ENCODE measurements at regions not wholly inside any gene's neighbourhood (a gene's known extent, or its start where the extent isn't known, plus 50 kb on each side); places are given as distances from the start of the nearest gene placed in this dataset.

DNA sequence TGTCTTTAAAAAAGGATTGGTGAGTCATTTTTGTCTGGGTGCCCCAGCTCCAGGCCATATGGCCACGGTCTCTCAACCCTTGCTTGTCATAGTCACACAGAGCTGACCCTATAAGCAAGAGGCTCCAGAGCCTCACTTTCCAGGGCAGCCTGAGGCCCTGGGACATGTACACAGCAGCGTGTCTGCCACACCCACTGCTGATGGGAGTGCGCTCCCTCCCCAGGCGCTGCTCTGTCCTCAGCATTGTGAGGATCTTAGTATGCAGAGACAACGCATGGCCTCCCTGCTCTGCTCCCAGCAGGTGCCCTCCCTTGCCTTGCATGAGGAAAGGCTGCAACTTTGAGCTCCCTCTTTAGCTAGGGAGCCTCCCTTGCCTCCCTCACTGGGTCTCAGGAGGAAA lies 80.8 kb upstream of the CRHR1 start:
- DNase-seq (ENCODE audit: low spot score): no peak
- in situ Hi-C loops (cut with MboI; ENCODE audit: low sequenced_read_pairs, unreplicated experiment): no loop called here
- TF ChIP-seq, protein P1, sequence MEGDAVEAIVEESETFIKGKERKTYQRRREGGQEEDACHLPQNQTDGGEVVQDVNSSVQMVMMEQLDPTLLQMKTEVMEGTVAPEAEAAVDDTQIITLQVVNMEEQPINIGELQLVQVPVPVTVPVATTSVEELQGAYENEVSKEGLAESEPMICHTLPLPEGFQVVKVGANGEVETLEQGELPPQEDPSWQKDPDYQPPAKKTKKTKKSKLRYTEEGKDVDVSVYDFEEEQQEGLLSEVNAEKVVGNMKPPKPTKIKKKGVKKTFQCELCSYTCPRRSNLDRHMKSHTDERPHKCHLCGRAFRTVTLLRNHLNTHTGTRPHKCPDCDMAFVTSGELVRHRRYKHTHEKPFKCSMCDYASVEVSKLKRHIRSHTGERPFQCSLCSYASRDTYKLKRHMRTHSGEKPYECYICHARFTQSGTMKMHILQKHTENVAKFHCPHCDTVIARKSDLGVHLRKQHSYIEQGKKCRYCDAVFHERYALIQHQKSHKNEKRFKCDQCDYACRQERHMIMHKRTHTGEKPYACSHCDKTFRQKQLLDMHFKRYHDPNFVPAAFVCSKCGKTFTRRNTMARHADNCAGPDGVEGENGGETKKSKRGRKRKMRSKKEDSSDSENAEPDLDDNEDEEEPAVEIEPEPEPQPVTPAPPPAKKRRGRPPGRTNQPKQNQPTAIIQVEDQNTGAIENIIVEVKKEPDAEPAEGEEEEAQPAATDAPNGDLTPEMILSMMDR (IDR thresholded peaks at IDR 0.05; ENCODE audit: borderline replicate concordance, control extremely low read depth, extremely low read depth, insufficient read depth, missing control alignments): no peak

DNA sequence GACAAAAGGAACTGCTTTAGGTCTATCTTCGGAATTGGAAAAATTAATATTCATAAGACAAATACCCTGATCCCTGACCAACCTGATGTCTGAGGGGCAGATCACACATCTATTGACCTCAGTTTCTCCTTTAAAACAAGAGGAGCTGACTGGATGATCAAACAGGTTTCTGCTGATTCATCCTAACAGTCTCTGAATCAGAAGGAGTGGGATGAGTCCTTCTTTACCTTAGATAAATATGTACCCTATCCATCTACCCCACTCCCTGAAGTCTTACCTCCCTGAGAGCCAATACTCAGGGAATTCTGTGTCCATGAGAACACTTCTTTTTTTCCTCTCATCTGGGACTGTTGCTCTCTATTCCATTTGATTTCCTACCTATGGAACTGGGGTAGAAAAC lies 80.3 kb upstream of the CRHR1 start:
- no peak for DNase-seq (ENCODE audit: low spot score)
- TF ChIP-seq, protein P1 (IDR thresholded peaks at IDR 0.05; ENCODE audit: borderline replicate concordance, control extremely low read depth, extremely low read depth, insufficient read depth, missing control alignments): no peak
- in situ Hi-C loops (cut with MboI; ENCODE audit: low sequenced_read_pairs, unreplicated experiment): no loop called here

DNA sequence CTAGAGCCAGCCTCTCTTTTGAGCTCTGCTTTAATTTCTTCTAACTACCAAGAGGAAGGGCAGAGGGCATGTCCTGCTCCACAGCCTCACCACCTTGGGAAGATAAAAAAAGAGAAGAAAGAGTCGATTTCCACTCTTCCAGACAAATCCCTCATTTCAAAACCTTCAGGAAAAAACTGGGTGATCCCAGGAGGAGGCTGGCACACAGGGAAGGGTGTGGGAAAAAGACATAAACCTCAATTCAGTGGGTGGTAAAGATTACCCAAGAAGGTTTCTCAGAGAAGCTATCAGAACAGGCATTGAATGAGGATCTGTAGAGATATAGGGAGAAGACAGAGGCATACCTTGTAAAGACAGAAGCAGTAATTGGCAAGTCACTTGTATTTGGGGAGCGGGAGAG lies 79.9 kb upstream of the CRHR1 start:
- DNase-seq (ENCODE audit: low spot score): no peak
- TF ChIP-seq, protein P1 (IDR thresholded peaks at IDR 0.05; ENCODE audit: borderline replicate concordance, control extremely low read depth, extremely low read depth, insufficient read depth, missing control alignments): no peak
- in situ Hi-C loops (cut with MboI; ENCODE audit: low sequenced_read_pairs, unreplicated experiment): no loop called here

DNA sequence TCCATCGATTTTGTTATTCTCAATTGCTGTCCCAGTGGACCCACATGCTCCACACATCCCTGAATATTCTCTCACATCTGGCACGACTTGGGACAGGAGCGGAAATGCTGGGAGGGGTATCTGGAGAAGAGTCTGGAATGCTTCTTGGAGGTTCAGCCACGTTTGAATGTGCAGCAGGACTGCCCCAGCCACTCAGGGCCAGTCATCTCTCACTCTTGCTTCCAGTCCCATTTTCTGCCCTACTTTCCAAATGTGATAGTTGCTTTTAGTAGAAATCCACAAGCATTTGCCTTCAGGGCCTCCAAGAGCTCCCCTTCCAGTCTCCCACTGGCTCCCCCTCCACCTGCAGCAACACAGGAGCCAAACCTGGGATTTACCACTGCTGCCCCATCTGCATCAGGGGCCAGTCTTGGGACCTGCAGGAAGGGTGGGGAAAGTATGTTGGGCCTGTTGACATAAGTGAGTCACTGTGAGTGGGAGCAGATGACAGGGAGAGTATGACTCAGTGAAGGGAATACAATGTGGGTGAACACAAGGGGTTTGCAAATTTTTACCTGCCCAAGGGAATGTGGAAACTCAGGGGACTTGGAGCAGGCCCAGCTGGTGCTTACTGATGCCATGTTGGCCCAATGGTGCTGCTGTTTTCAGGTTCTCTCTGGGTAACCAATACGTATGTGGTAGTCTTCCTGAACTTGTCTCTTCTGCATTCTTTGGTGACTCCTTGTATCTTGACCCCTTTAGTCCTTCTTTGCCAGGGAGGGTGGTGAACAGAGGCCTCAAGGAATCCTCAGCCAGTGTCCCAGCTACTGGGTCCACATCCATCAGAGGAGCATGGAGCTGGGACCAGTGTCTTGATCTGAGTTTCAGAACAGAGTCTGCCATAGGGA lies 78.8 kb upstream of the CRHR1 start:
- in situ Hi-C loops (cut with MboI; ENCODE audit: low sequenced_read_pairs, unreplicated experiment): no loop called here
- TF ChIP-seq, protein P1 (IDR thresholded peaks at IDR 0.05; ENCODE audit: borderline replicate concordance, control extremely low read depth, extremely low read depth, insufficient read depth, missing control alignments): no peak
- no peak for DNase-seq (ENCODE audit: low spot score)

DNA sequence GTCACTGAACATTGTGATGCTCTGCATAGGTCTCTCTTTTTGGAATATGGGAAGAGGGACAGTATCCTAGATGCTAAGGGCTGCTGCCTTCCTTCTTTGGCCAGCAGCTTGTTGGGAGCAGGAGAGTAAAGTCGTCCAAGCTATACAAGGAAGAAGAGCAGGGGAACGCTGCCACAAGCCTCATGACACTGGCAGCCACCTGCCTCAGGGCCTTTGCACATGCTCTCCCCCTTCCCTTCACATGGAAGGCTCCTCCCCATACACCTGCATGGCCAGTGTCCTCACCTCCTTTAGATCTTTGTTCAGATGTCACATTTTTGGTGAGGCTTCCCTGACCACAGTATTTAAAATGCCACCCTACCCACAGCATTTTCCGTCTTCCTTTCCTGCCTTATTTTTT lies 78.1 kb upstream of the CRHR1 start:
- TF ChIP-seq, protein P1 (IDR thresholded peaks at IDR 0.05; ENCODE audit: borderline replicate concordance, control extremely low read depth, extremely low read depth, insufficient read depth, missing control alignments): no peak
- no peak for DNase-seq (ENCODE audit: low spot score)
- in situ Hi-C loops (cut with MboI; ENCODE audit: low sequenced_read_pairs, unreplicated experiment): no loop called here

DNA sequence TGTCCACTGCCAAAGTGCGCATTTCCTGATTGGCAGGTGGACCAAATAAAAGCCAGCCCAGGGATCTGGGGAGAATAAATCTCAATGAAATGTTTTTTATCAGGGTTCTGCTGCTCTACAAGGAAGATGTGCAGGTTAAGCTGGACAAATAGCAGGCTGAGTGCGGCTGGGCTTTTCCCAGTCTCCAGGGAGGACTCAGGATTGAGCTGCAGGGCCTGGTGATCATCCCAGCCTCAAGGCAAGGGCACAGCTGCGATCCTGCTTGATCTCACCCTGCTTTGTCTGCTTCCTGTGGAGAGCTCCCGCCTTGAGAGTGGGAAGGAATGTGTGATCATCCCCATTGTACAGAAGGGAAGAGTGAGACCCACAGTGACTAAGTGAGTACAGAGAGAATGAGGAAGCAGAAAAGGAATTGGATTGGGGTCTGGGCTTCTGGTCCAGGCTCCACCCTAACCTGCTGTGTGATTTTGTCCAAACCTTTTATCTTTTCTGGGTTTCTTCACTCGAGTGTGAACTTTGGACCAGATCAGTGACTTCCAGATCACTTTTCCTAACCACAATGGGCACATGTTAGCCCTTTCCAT lies 75.3 kb upstream of the CRHR1 start:
- no peak for DNase-seq (ENCODE audit: low spot score)
- in situ Hi-C loops (cut with MboI; ENCODE audit: low sequenced_read_pairs, unreplicated experiment): no loop called here
- TF ChIP-seq, protein P1 (IDR thresholded peaks at IDR 0.05; ENCODE audit: borderline replicate concordance, control extremely low read depth, extremely low read depth, insufficient read depth, missing control alignments): no peak

Measured in GM13976 (cell line).